ACC112 (cell line): ENCODE measurements at regions not wholly inside any gene's neighbourhood (a gene's known extent, or its start where the extent isn't known, plus 50 kb on each side); places are given as distances from the start of the nearest gene placed in this dataset.

Source experiments
- H2AFZ ChIP-seq: fragments of 200-600 bp; sonication (generic); one replicate; pipeline ENCODE4 v1.6.0; 2017; ENCODE audit warnings: antibody characterized with exemption, low read length; ENCODE audit not compliant: unreplicated experiment
- H3K27ac ChIP-seq: fragments of 200-600 bp; sonication (generic); 2 replicates; pipeline ENCODE4 v1.5.1; 2014; ENCODE audit warnings: low read depth, mild to moderate bottlenecking, antibody characterized with exemption, low read length, moderate library complexity
- H3K27me3 ChIP-seq: fragments of 200-600 bp; sonication (generic); 2 replicates; pipeline ENCODE4 v1.6.1; 2014; ENCODE audit warnings: mild to moderate bottlenecking, antibody characterized with exemption, low read length, moderate library complexity, mixed read lengths; ENCODE audit not compliant: insufficient read depth
- H3K36me3 ChIP-seq: fragments of 200-600 bp; sonication (generic); 2 replicates; pipeline ENCODE4 v1.6.1; 2016; ENCODE audit warnings: mild to moderate bottlenecking, antibody characterized with exemption, low read length, moderate library complexity, mixed read lengths; ENCODE audit not compliant: insufficient read depth
- H3K4me1 ChIP-seq: fragments of 200-600 bp; sonication (generic); one replicate; pipeline ENCODE4 v1.6.1; 2016; ENCODE audit warnings: low read length, mixed read lengths; ENCODE audit not compliant: insufficient read depth, unreplicated experiment, control insufficient read depth
- H3K4me3 ChIP-seq: fragments of 200-600 bp; sonication (generic); 2 replicates; pipeline ENCODE4 v1.5.1; 2014; ENCODE audit warnings: mild to moderate bottlenecking, low read depth, low read length
- H3K79me2 ChIP-seq: fragments of 200-600 bp; sonication (generic); one replicate; pipeline ENCODE4 v1.6.0; 2016; ENCODE audit warnings: low read length; ENCODE audit not compliant: control insufficient read depth, unreplicated experiment, insufficient read depth

- H3K4me1 ChIP-seq, result no peaks in the 10 kb centered on the region
- H3K36me3 ChIP-seq, result no peaks in the 10 kb centered on the region
- no peak overlapping the region for H3K27ac ChIP-seq
- no peaks in the 10 kb centered on the region for H3K27me3 ChIP-seq
- no peak overlapping the region for H2AFZ ChIP-seq
- H3K4me3 ChIP-seq, result no peak overlapping the region
- no peaks in the 10 kb centered on the region for H3K79me2 ChIP-seq
These were observed 977.6 kb downstream of the SLITRK5 start for GRCh38 chr13:88648598-88649373.

GRCh38 chr13:88649855-88650254, 978.7 kb downstream of the SLITRK5 start:
- Histone ChIP-seq H3K36me3 (no peaks in the 10 kb centered on the region), H2AFZ (no peak overlapping the region), H3K79me2 (no peaks in the 10 kb centered on the region), H3K27me3 (no peaks in the 10 kb centered on the region), H3K4me3 (no peak overlapping the region), H3K27ac (no peak overlapping the region), H3K4me1 (no peaks in the 10 kb centered on the region)

- no peaks in the 10 kb centered on the region for H3K4me1 ChIP-seq
- no peak overlapping the region for H3K4me3 ChIP-seq
- no peaks in the 10 kb centered on the region for H3K79me2 ChIP-seq
- no peaks in the 10 kb centered on the region for H3K36me3 ChIP-seq
- H2AFZ ChIP-seq, result no peak overlapping the region
- H3K27ac ChIP-seq, result no peak overlapping the region
- no peaks in the 10 kb centered on the region for H3K27me3 ChIP-seq
These were observed 980.4 kb downstream of the SLITRK5 start for GRCh38 chr13:88651531-88651930.

- no peaks in the 10 kb centered on the region for H3K4me1 ChIP-seq
- no peak overlapping the region for H3K4me3 ChIP-seq
- H3K27me3 ChIP-seq, result no peaks in the 10 kb centered on the region
- no peak overlapping the region for H2AFZ ChIP-seq
- H3K79me2 ChIP-seq, result no peaks in the 10 kb centered on the region
- no peaks in the 10 kb centered on the region for H3K36me3 ChIP-seq
- H3K27ac ChIP-seq, result no peak overlapping the region
These were observed 985.6 kb downstream of the SLITRK5 start for GRCh38 chr13:88656751-88657150.

- Histone ChIP-seq H3K79me2 (no peaks in the 10 kb centered on the region), H3K4me3 (no peak overlapping the region)
These were observed 999.3 kb downstream of the SLITRK5 start for GRCh38 chr13:88670509-88670908.

GRCh38 chr13:88674841-88675240, 1003.7 kb downstream of the SLITRK5 start:
- no peaks in the 10 kb centered on the region for H3K36me3 ChIP-seq

More at GRCh38 chr13:88670509-88670908, 999.3 kb downstream of the SLITRK5 start:
- no peaks in the 10 kb centered on the region for H3K36me3 ChIP-seq
- H3K27me3 ChIP-seq, result no peaks in the 10 kb centered on the region
- H2AFZ ChIP-seq, result no peak overlapping the region
- H3K27ac ChIP-seq, result no peak overlapping the region
- no peaks in the 10 kb centered on the region for H3K4me1 ChIP-seq

GRCh38 chr13:88675347-88675996, 1004.3 kb downstream of the SLITRK5 start:
- H3K27me3 ChIP-seq, result no peaks in the 10 kb centered on the region
- H2AFZ ChIP-seq, result no peak overlapping the region
- no peak overlapping the region for H3K4me3 ChIP-seq
- H3K36me3 ChIP-seq, result no peaks in the 10 kb centered on the region
- H3K27ac ChIP-seq, result no peak overlapping the region
- no peaks in the 10 kb centered on the region for H3K79me2 ChIP-seq
- no peaks in the 10 kb centered on the region for H3K4me1 ChIP-seq

More at GRCh38 chr13:88674841-88675240, 1003.7 kb downstream of the SLITRK5 start:
- no peak overlapping the region for H3K4me3 ChIP-seq
- no peaks in the 10 kb centered on the region for H3K79me2 ChIP-seq
- no peak overlapping the region for H2AFZ ChIP-seq
- H3K27ac ChIP-seq, result no peak overlapping the region
- H3K27me3 ChIP-seq, result no peaks in the 10 kb centered on the region
- no peaks in the 10 kb centered on the region for H3K4me1 ChIP-seq

- Histone ChIP-seq H3K27ac (no peak overlapping the region), H2AFZ (no peak overlapping the region), H3K36me3 (no peaks in the 10 kb centered on the region), H3K4me3 (no peak overlapping the region), H3K4me1 (no peaks in the 10 kb centered on the region), H3K27me3 (no peaks in the 10 kb centered on the region), H3K79me2 (no peaks in the 10 kb centered on the region)
These were observed 1004.8 kb downstream of the SLITRK5 start for GRCh38 chr13:88676016-88676415.

- H3K4me1 ChIP-seq, result no peaks in the 10 kb centered on the region
- H3K27me3 ChIP-seq, result no peaks in the 10 kb centered on the region
- H3K79me2 ChIP-seq, result no peaks in the 10 kb centered on the region
- no peak overlapping the region for H3K27ac ChIP-seq
- no peak overlapping the region for H2AFZ ChIP-seq
- no peak overlapping the region for H3K4me3 ChIP-seq
- H3K36me3 ChIP-seq, result no peaks in the 10 kb centered on the region
These were observed 1014.3 kb downstream of the SLITRK5 start for GRCh38 chr13:88685459-88685858.

GRCh38 chr13:88701551-88701950, 1030.4 kb downstream of the SLITRK5 start:
- H3K79me2 ChIP-seq, result no peaks in the 10 kb centered on the region
- H3K4me1 ChIP-seq, result no peaks in the 10 kb centered on the region
- H3K4me3 ChIP-seq, result no peak overlapping the region
- no peak overlapping the region for H2AFZ ChIP-seq
- no peak overlapping the region for H3K27ac ChIP-seq
- H3K36me3 ChIP-seq, result no peaks in the 10 kb centered on the region
- no peaks in the 10 kb centered on the region for H3K27me3 ChIP-seq
